Common myeloid progenitor, CD34-positive (primary cell): ENCODE measurements at regions not wholly inside any gene's neighbourhood (a gene's known extent, or its start where the extent isn't known, plus 50 kb on each side); places are given as distances from the start of the nearest gene placed in this dataset.

Experiments used
- CTCF ChIA-PET: fragments of 350-600 bp; sonication (Branson Sonifier 250); formaldehyde crosslinking; loops from one replicate; lab custom pipeline; 2021; ENCODE audit warnings: antibody characterized with exemption; lab: Charles Lee
- POLR2A ChIA-PET: fragments of 350-600 bp; sonication (Branson Sonifier 250); formaldehyde crosslinking; loops from one replicate; lab custom pipeline; 2021; ENCODE audit warnings: antibody characterized with exemption; lab: Charles Lee
- DNase-seq, 3 donors: peaks; one replicate each; pipeline versions ENCODE4 v3.0.0 to v3.0.0-alpha.2; 2013
- H3K27ac ChIP-seq, 2 experiments: 1 replicate in 1 of 2; 2 replicates in 1 of 2; pipeline ENCODE4 v1.7.0; 2013; ENCODE audit warnings: inconsistent platforms in 2 of 2, low read length in 2 of 2, mild to moderate bottlenecking in 2 of 2, low read depth in 1 of 2, moderate library complexity in 1 of 2; ENCODE audit not compliant: severe bottlenecking in 2 of 2, insufficient read depth in 1 of 2, poor library complexity in 1 of 2
- H3K27me3 ChIP-seq, 5 experiments: replicated peaks in 2 of 5; 1 replicate in 3 of 5; 2 replicates in 2 of 5; pipeline versions ENCODE4 v1.6.1 to v1.7.0; 2013; ENCODE audit warnings: low read length in 4 of 5, mild to moderate bottlenecking in 2 of 5, moderate library complexity in 2 of 5, inconsistent platforms in 1 of 5; ENCODE audit not compliant: insufficient read depth in 5 of 5, control insufficient read depth in 4 of 5
- H3K36me3 ChIP-seq, 4 experiments: 1 replicate in 2 of 4; 2 replicates in 2 of 4; pipeline versions ENCODE4 v1.6.1 to v1.7.0; 2013; ENCODE audit warnings: low read length in 3 of 4, control low read depth in 1 of 4, mild to moderate bottlenecking in 1 of 4; ENCODE audit not compliant: control insufficient read depth in 4 of 4, insufficient read depth in 4 of 4
- H3K4me1 ChIP-seq, 4 experiments: 1 replicate in 3 of 4; 2 replicates in 1 of 4; pipeline versions ENCODE4 v1.6.1 to v1.7.1; 2013; ENCODE audit warnings: low read length in 3 of 4, mild to moderate bottlenecking in 3 of 4, control low read depth in 1 of 4, inconsistent platforms in 1 of 4, moderate library complexity in 1 of 4; ENCODE audit not compliant: control insufficient read depth in 4 of 4, insufficient read depth in 4 of 4; ENCODE audit errors: control extremely low read depth in 1 of 4
- H3K4me3 ChIP-seq, 7 experiments: 1 replicate in 4 of 7; 2 replicates in 3 of 7; pipeline versions ENCODE4 v1.5.1 to v1.7.0; 2013; ENCODE audit warnings: mild to moderate bottlenecking in 7 of 7, low read length in 6 of 7, moderate library complexity in 6 of 7, inconsistent platforms in 2 of 7, low read depth in 2 of 7, control low read depth in 1 of 7; ENCODE audit not compliant: insufficient read depth in 4 of 7, control insufficient read depth in 1 of 7; ENCODE audit errors: extremely low read depth in 1 of 7
- H3K9me3 ChIP-seq, 5 experiments: 1 replicate in 4 of 5; 2 replicates in 1 of 5; pipeline versions ENCODE4 v1.6.1 to v1.7.1; 2013; ENCODE audit warnings: low read length in 4 of 5, mild to moderate bottlenecking in 2 of 5, inconsistent platforms in 1 of 5, low read depth in 1 of 5, moderate library complexity in 1 of 5; ENCODE audit not compliant: control insufficient read depth in 4 of 5, insufficient read depth in 2 of 5; ENCODE audit errors: control extremely low read depth in 1 of 5
- WGBS: methylation state at CpG from one replicate; pipeline ENCODE4 v1.1.5; 2013; ENCODE audit not compliant: insufficient coverage; 5-methylcytosine and 5-hydroxymethylcytosine counted together

- Histone ChIP-seq H3K9me3 (peaks cover 0 to 3% (median 0%) of the 10 kb centered on the region in 5 experiments), H3K4me1 (no peaks in the 10 kb centered on the region), H3K4me3 (no peak overlapping the region), H3K27me3 (no peaks in the 10 kb centered on the region), H3K36me3 (no peaks in the 10 kb centered on the region), H3K27ac (no peak overlapping the region)
- 99% methylated on average over 7 of the region's 8 CpGs for WGBS
- ChIA-PET CTCF (no interaction called here), POLR2A (no interaction called here)
- no peak for DNase-seq
Observed at GRCh38 chr12:73057428-73057827, 785.3 kb downstream of the TRHDE start.

GRCh38 chr12:73065913-73066312, 793.7 kb downstream of the TRHDE start:
- no peak overlapping the region for H3K27ac ChIP-seq
- no peaks in the 10 kb centered on the region for H3K27me3 ChIP-seq
- H3K9me3 ChIP-seq, result no peaks in the 10 kb centered on the region
- no peaks in the 10 kb centered on the region for H3K4me1 ChIP-seq
- DNase-seq, result no peak
- ChIA-PET POLR2A (no interaction called here), CTCF (no interaction called here)
- 94% methylated on average over 3 of the region's 3 CpGs for WGBS
- H3K36me3 ChIP-seq, result no peaks in the 10 kb centered on the region
- H3K4me3 ChIP-seq, result no peak overlapping the region

GRCh38 chr12:73067616-73068015, 795.4 kb downstream of the TRHDE start:
- no peaks in the 10 kb centered on the region for H3K36me3 ChIP-seq
- H3K27me3 ChIP-seq, result no peaks in the 10 kb centered on the region
- no peaks in the 10 kb centered on the region for H3K4me1 ChIP-seq
- 98% methylated on average over 5 of the region's 5 CpGs for WGBS
- no peak overlapping the region for H3K27ac ChIP-seq
- ChIA-PET POLR2A (no interaction called here), CTCF (no interaction called here)
- H3K4me3 ChIP-seq, result no peak overlapping the region
- no peak for DNase-seq
- H3K9me3 ChIP-seq, result no peaks in the 10 kb centered on the region

- POLR2A ChIA-PET, result no interaction called here
- Histone ChIP-seq H3K9me3 (peaks cover 0 to 5% (median 0%) of the 10 kb centered on the region in 5 experiments), H3K27ac (no peak overlapping the region), H3K36me3 (no peaks in the 10 kb centered on the region), H3K4me3 (no peak overlapping the region), H3K4me1 (no peaks in the 10 kb centered on the region), H3K27me3 (no peaks in the 10 kb centered on the region)
- WGBS, result 96% methylated on average over 4 of the region's 4 CpGs
- CTCF ChIA-PET, result no interaction called here
- no peak for DNase-seq
Observed at GRCh38 chr12:73072214-73072613, 800.0 kb downstream of the TRHDE start.

- no peaks in the 10 kb centered on the region for H3K27me3 ChIP-seq
- H3K36me3 ChIP-seq, result no peaks in the 10 kb centered on the region
- DNase-seq, result no peak
- ChIA-PET CTCF (no interaction called here), POLR2A (no interaction called here)
- 96% methylated on average over 2 of the region's 2 CpGs for WGBS
- H3K27ac ChIP-seq, result no peak overlapping the region
- H3K9me3 ChIP-seq, result peaks cover 0 to 5% (median 0%) of the 10 kb centered on the region in 5 experiments
- no peaks in the 10 kb centered on the region for H3K4me1 ChIP-seq
- no peak overlapping the region for H3K4me3 ChIP-seq
Observed at GRCh38 chr12:73076760-73077159, 804.6 kb downstream of the TRHDE start.

GRCh38 chr12:73083736-73084135, 811.6 kb downstream of the TRHDE start:
- Histone ChIP-seq H3K27me3 (no peaks in the 10 kb centered on the region), H3K36me3 (no peaks in the 10 kb centered on the region), H3K4me3 (no peak overlapping the region), H3K4me1 (no peaks in the 10 kb centered on the region), H3K9me3 (peaks cover 0 to 3% (median 0%) of the 10 kb centered on the region in 5 experiments), H3K27ac (no peak overlapping the region)
- DNase-seq, result no peak
- POLR2A ChIA-PET, result no interaction called here
- CTCF ChIA-PET, result no interaction called here
- WGBS, result no CpG with 5 or more reads among the region's 1 CpG

GRCh38 chr12:73106296-73106695, 834.1 kb downstream of the TRHDE start:
- ChIA-PET CTCF (no interaction called here), POLR2A (no interaction called here)
- WGBS, result 100% methylated on average over 2 of the region's 2 CpGs
- Histone ChIP-seq H3K27ac (no peak overlapping the region), H3K9me3 (no peaks in the 10 kb centered on the region), H3K4me1 (no peaks in the 10 kb centered on the region), H3K27me3 (no peaks in the 10 kb centered on the region), H3K36me3 (no peaks in the 10 kb centered on the region), H3K4me3 (no peak overlapping the region)
- no peak for DNase-seq
